Neural cell (in vitro differentiated cells): ENCODE measurements at regions not wholly inside any gene's neighbourhood (a gene's known extent, or its start where the extent isn't known, plus 50 kb on each side); places are given as distances from the start of the nearest gene placed in this dataset.

Source experiments
- H2AFZ ChIP-seq: fragments of 200-600, 300-800 bp; sonication (generic), shearing (Covaris generic); 2 replicates; pipeline ENCODE4 v1.6.0; 2014; ENCODE audit warnings: low read depth, mild to moderate bottlenecking, antibody characterized with exemption, low read length, moderate library complexity
- H3F3A ChIP-seq: fragments of 200-600 bp; shearing (Covaris generic); 2 replicates; pipeline ENCODE4 v1.6.1; 2016; ENCODE audit warnings: mild to moderate bottlenecking, moderate library complexity, mixed read lengths, antibody characterized with exemption, low read length; ENCODE audit not compliant: insufficient read depth, poor library complexity, severe bottlenecking
- H3K27ac ChIP-seq: fragments of 200-600, 300-800 bp; sonication (generic), shearing (Covaris generic); 2 replicates; pipeline ENCODE4 v1.5.1; 2014; ENCODE audit warnings: mild to moderate bottlenecking, low read length, moderate library complexity
- H3K27me3 ChIP-seq: fragments of 300-800, 200-600 bp; sonication (generic), shearing (Covaris generic); 2 replicates; pipeline ENCODE4 v1.6.0; 2014; ENCODE audit warnings: mild to moderate bottlenecking, low read depth, low read length, moderate library complexity; ENCODE audit not compliant: insufficient read depth
- H3K36me3 ChIP-seq: fragments of 300-800, 200-600 bp; sonication (generic), shearing (Covaris generic); 2 replicates; pipeline ENCODE4 v1.5.1; 2014; ENCODE audit warnings: mild to moderate bottlenecking, antibody characterized with exemption, low read length, moderate library complexity; ENCODE audit not compliant: insufficient read depth
- H3K4me2 ChIP-seq: fragments of 300-800, 200-600 bp; sonication (generic), shearing (Covaris generic); 2 replicates; pipeline ENCODE4 v1.6.0; 2014; ENCODE audit warnings: mild to moderate bottlenecking, low read length
- H3K4me3 ChIP-seq: fragments of 300-800, 200-600 bp; sonication (generic), shearing (Covaris generic); 2 replicates; pipeline ENCODE4 v1.5.1; 2014; ENCODE audit warnings: mild to moderate bottlenecking, low read length, moderate library complexity
- H3K79me2 ChIP-seq: fragments of 200-600 bp; shearing (Covaris generic); replicated peaks from 2 replicates; pipeline ENCODE4 v1.6.0; 2014; ENCODE audit warnings: mild to moderate bottlenecking, low read length, moderate library complexity; ENCODE audit not compliant: insufficient read depth
- H3K9ac ChIP-seq: fragments of 300-800, 200-600 bp; sonication (generic), shearing (Covaris generic); 2 replicates; pipeline ENCODE4 v1.6.1; 2016; ENCODE audit warnings: mild to moderate bottlenecking, low read length, mixed read lengths
- H3K9me2 ChIP-seq: fragments of 200-600 bp; shearing (Covaris generic); 2 replicates; pipeline ENCODE4 v1.6.1; 2016; ENCODE audit warnings: mild to moderate bottlenecking, low read length, mixed read lengths; ENCODE audit not compliant: insufficient read depth
- H3K9me3 ChIP-seq: fragments of 200-600, 300-800 bp; sonication (generic), shearing (Covaris generic); 2 replicates; pipeline ENCODE4 v1.6.1; 2016; ENCODE audit warnings: mild to moderate bottlenecking, mixed run types, low read length, moderate library complexity, mixed read lengths
- H4K20me1 ChIP-seq: fragments of 200-600 bp; shearing (Covaris generic); 2 replicates; pipeline ENCODE4 v1.6.1; 2016; ENCODE audit warnings: mild to moderate bottlenecking, mixed run types; ENCODE audit not compliant: insufficient read depth
- CTCF ChIP-seq: fragments of 450-650 bp; IDR thresholded peaks from 2 replicates; pipeline ENCODE4 v1.5.1; 2014; ENCODE audit warnings: antibody characterized with exemption, mild to moderate bottlenecking, moderate library complexity; ENCODE audit not compliant: poor library complexity, severe bottlenecking
- EP300 ChIP-seq: fragments of 450-650 bp; conservative IDR thresholded peaks from 2 replicates; pipeline ENCODE4 v1.6.1; 2014; ENCODE audit warnings: antibody characterized with exemption, mild to moderate bottlenecking, moderate library complexity; ENCODE audit not compliant: poor library complexity, severe bottlenecking
- EZH2 ChIP-seq: fragments of 200-600, 300-800 bp; shearing (Covaris generic), sonication (generic); IDR thresholded peaks from 2 replicates; pipeline ENCODE4 v1.6.1; 2014; ENCODE audit warnings: antibody characterized with exemption, low read length, borderline replicate concordance, mild to moderate bottlenecking; ENCODE audit not compliant: insufficient read depth, poor library complexity, severe bottlenecking
- MXI1 ChIP-seq: fragments of 450-650 bp; conservative IDR thresholded peaks from 2 replicates; pipeline ENCODE4 v1.6.1; 2014; ENCODE audit warnings: antibody characterized with exemption, mild to moderate bottlenecking; ENCODE audit not compliant: poor library complexity, severe bottlenecking
- POLR2AphosphoS5 ChIP-seq: IDR thresholded peaks from 2 replicates; pipeline ENCODE4 v1.6.1; 2012
- RAD21 ChIP-seq: fragments of 450-650 bp; conservative IDR thresholded peaks from 2 replicates; pipeline ENCODE4 v1.6.1; 2014; ENCODE audit warnings: antibody characterized with exemption, mild to moderate bottlenecking, moderate library complexity
- REST ChIP-seq: IDR thresholded peaks from 2 replicates; pipeline ENCODE4 v1.6.1; 2012; ENCODE audit warnings: borderline replicate concordance
- SMC3 ChIP-seq: fragments of 450-650 bp; conservative IDR thresholded peaks from 2 replicates; pipeline ENCODE4 v1.6.1; 2014; ENCODE audit warnings: antibody characterized with exemption, mild to moderate bottlenecking, moderate library complexity; ENCODE audit not compliant: poor library complexity
- TAF1 ChIP-seq: IDR thresholded peaks from 2 replicates; pipeline ENCODE4 v1.6.1; 2012; ENCODE audit warnings: low read depth

- Histone ChIP-seq H3F3A (no peaks in the 10 kb centered on the region), H3K9ac (no peak overlapping the region), H3K36me3 (no peaks in the 10 kb centered on the region), H3K4me3 (no peak overlapping the region), H4K20me1 (no peaks in the 10 kb centered on the region), H3K79me2 (no peaks in the 10 kb centered on the region), H3K27ac (no peak overlapping the region), H3K9me3 (no peaks in the 10 kb centered on the region), H3K4me2 (no peak overlapping the region), H2AFZ (no peak overlapping the region), H3K9me2 (no peaks in the 10 kb centered on the region), H3K27me3 (no peaks in the 10 kb centered on the region)
- TF ChIP-seq TAF1 (no peak), MXI1 (no peak), RAD21 (no peak), EP300 (no peak), CTCF (no peak), SMC3 (no peak), POLR2AphosphoS5 (no peak), EZH2 (no peak), REST (no peak)
Observed at GRCh38 chr5:143582869-143583268, 179.4 kb upstream of the NR3C1 start.

DNA sequence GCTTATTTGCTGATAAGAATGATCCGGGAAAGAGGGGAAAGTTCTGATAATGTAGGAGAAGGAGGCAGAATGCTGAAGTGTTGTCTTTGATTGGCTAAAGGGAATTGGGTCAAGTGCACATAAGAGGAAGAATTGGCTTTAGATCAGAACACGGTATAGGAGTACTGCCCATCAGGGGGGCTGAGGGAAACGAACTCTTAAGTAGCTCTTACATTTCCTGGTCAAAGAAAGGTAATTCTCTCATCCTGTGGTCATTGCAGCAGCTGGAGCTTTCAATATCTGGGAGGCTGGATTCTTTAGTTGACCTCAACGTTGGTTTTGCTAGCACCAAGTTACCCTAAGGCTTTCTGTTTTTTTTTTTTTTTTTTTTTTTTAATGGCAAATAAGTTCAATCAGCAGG, 178.7 kb upstream of the NR3C1 start:
- no peak for TF ChIP-seq SMC3
- TF ChIP-seq EP300: no peak
- no peak for TF ChIP-seq RAD21
- TF ChIP-seq CTCF: no peak
- TF ChIP-seq MXI1: no peak
- Histone ChIP-seq H4K20me1 (no peaks in the 10 kb centered on the region), H3K27ac (no peak overlapping the region), H2AFZ (no peak overlapping the region), H3K4me2 (no peak overlapping the region), H3K79me2 (no peaks in the 10 kb centered on the region), H3K9me3 (no peaks in the 10 kb centered on the region), H3K4me3 (no peak overlapping the region), H3K36me3 (no peaks in the 10 kb centered on the region), H3K9me2 (no peaks in the 10 kb centered on the region), H3K9ac (no peak overlapping the region), H3F3A (no peaks in the 10 kb centered on the region), H3K27me3 (no peaks in the 10 kb centered on the region)
